Trophoblast cell (in vitro differentiated cells and primary cell): ENCODE measurements at regions not wholly inside any gene's neighbourhood (a gene's known extent, or its start where the extent isn't known, plus 50 kb on each side); places are given as distances from the start of the nearest gene placed in this dataset.

Experiments
- DNase-seq, 2 donors: peaks; one replicate each; pipeline ENCODE4 v3.0.0-alpha.2; 2016
- H2AFZ ChIP-seq: 2 replicates; pipeline ENCODE4 v1.6.1; 2013; ENCODE audit warnings: low read length, moderate library complexity, mild to moderate bottlenecking; ENCODE audit not compliant: insufficient read depth, poor library complexity
- H2AK5ac ChIP-seq: 2 replicates; pipeline ENCODE4 v1.6.1; 2013; ENCODE audit warnings: mild to moderate bottlenecking, low read length
- H2BK120ac ChIP-seq: 2 replicates; pipeline ENCODE4 v1.6.1; 2013; ENCODE audit warnings: low read length, mild to moderate bottlenecking, moderate library complexity; ENCODE audit not compliant: insufficient read depth, poor library complexity
- H2BK12ac ChIP-seq: 2 replicates; pipeline ENCODE4 v1.6.1; 2013; ENCODE audit warnings: mild to moderate bottlenecking, low read length, moderate library complexity
- H2BK5ac ChIP-seq: 2 replicates; pipeline ENCODE4 v1.6.1; 2013; ENCODE audit warnings: low read length, low read depth, moderate library complexity, mild to moderate bottlenecking; ENCODE audit not compliant: poor library complexity
- H3K14ac ChIP-seq: 2 replicates; pipeline ENCODE4 v1.6.1; 2013; ENCODE audit warnings: mild to moderate bottlenecking, low read length
- H3K18ac ChIP-seq: 2 replicates; pipeline ENCODE4 v1.6.1; 2013; ENCODE audit warnings: mild to moderate bottlenecking, low read length
- H3K23ac ChIP-seq: 2 replicates; pipeline ENCODE4 v1.6.1; 2013; ENCODE audit warnings: low read length
- H3K27ac ChIP-seq: 2 replicates; pipeline ENCODE4 v1.5.1; 2013; ENCODE audit warnings: low read depth, mild to moderate bottlenecking, inconsistent platforms, low read length, moderate library complexity
- H3K27me3 ChIP-seq: 2 replicates; pipeline ENCODE4 v1.6.1; 2013; ENCODE audit warnings: inconsistent platforms, mild to moderate bottlenecking, low read length, moderate library complexity; ENCODE audit not compliant: insufficient read depth
- H3K36me3 ChIP-seq, 2 experiments: 1 replicate in 1 of 2; 2 replicates in 1 of 2; pipeline ENCODE4 v1.6.1; 2013; ENCODE audit warnings: low read length in 2 of 2, mild to moderate bottlenecking in 2 of 2, moderate library complexity in 1 of 2; ENCODE audit not compliant: insufficient read depth in 2 of 2, control insufficient read depth in 1 of 2
- H3K4ac ChIP-seq: 2 replicates; pipeline ENCODE4 v1.6.1; 2013; ENCODE audit warnings: low read depth, mild to moderate bottlenecking, low read length, moderate library complexity
- H3K4me1 ChIP-seq, 2 experiments: 1 replicate in 1 of 2; 2 replicates in 1 of 2; pipeline ENCODE4 v1.6.1; 2013; ENCODE audit warnings: low read length in 2 of 2, mild to moderate bottlenecking in 2 of 2, moderate library complexity in 1 of 2; ENCODE audit not compliant: insufficient read depth in 2 of 2, control insufficient read depth in 1 of 2
- H3K4me2 ChIP-seq: 2 replicates; pipeline ENCODE4 v1.6.1; 2013; ENCODE audit warnings: inconsistent platforms, mild to moderate bottlenecking, low read length, moderate library complexity
- H3K4me3 ChIP-seq: 2 replicates; pipeline ENCODE4 v1.5.1; 2013; ENCODE audit warnings: mild to moderate bottlenecking, low read depth, low read length, inconsistent platforms
- H3K79me1 ChIP-seq: one replicate; pipeline ENCODE4 v1.6.1; 2013; ENCODE audit warnings: low read length
- H3K79me2 ChIP-seq: 2 replicates; pipeline ENCODE4 v1.6.1; 2013; ENCODE audit warnings: low read length, mild to moderate bottlenecking; ENCODE audit not compliant: control insufficient read depth, insufficient read depth, poor library complexity
- H3K9ac ChIP-seq: 2 replicates; pipeline ENCODE4 v1.6.1; 2013; ENCODE audit warnings: mild to moderate bottlenecking, low read length
- H3K9me3 ChIP-seq: 2 replicates; pipeline ENCODE4 v1.6.1; 2013; ENCODE audit warnings: low read depth, mild to moderate bottlenecking, control low read depth, inconsistent platforms, low read length; ENCODE audit not compliant: insufficient read depth
- H4K12ac ChIP-seq: 2 replicates; pipeline ENCODE4 v1.6.1; 2013; ENCODE audit warnings: low read depth, mild to moderate bottlenecking, low read length, moderate library complexity
- H4K8ac ChIP-seq: 2 replicates; pipeline ENCODE4 v1.6.1; 2013; ENCODE audit warnings: low read depth, mild to moderate bottlenecking, low read length, moderate library complexity
- H4K91ac ChIP-seq: one replicate; pipeline ENCODE4 v1.6.1; 2013; ENCODE audit warnings: low read depth, mild to moderate bottlenecking, low read length, moderate library complexity
- WGBS: extraction: QIAGEN DNeasy Blood & Tissue Kit; methylation state at CpG from one replicate; pipeline ENCODE4 v1.1.7; 2013; ENCODE audit warnings: missing lambda C conversion rate; ENCODE audit not compliant: insufficient read length, insufficient coverage; ENCODE audit errors: extremely low coverage; 5-methylcytosine and 5-hydroxymethylcytosine counted together

DNA sequence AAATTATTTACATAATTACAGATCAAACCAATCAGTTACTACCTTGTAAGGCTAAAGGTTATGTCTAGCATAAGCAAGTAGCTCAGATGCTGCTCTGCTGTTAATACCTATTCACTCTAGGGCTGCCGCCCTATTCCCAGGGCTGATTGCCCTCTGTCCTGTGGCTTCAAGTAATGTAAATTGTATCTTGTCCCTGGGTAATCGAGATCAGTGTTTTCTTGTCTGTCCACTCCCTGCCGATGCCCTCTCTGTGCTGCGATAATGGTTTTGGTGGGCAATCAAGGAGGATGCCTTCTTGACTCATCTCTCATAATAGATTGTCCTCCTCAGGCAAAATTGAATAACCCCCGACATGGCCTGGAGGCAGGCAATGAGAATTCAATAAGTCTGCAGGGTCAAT, 641.0 kb upstream of the PITX2 start:
- Histone ChIP-seq H3K4me2 (no peak overlapping the region), H3K79me1 (no peaks in the 10 kb centered on the region), H3K4me3 (no peak overlapping the region), H3K4ac (no peak overlapping the region), H4K91ac (no peak overlapping the region), H3K36me3 (no peaks in the 10 kb centered on the region), H3K27me3 (no peaks in the 10 kb centered on the region), H2AFZ (no peak overlapping the region), H3K18ac (no peak overlapping the region), H3K79me2 (no peaks in the 10 kb centered on the region), H3K23ac (no peak overlapping the region), H3K4me1 (no peaks in the 10 kb centered on the region), H2AK5ac (no peak overlapping the region), H2BK12ac (no peak overlapping the region), H3K9me3 (no peaks in the 10 kb centered on the region), H4K8ac (no peak overlapping the region), H2BK5ac (no peak overlapping the region), H4K12ac (no peak overlapping the region), H3K9ac (no peak overlapping the region), H3K27ac (no peak overlapping the region), H3K14ac (no peak overlapping the region), H2BK120ac (no peak overlapping the region)
- DNase-seq: no peak
- WGBS: no CpG with 5 or more reads among the region's 5 CpGs

DNA sequence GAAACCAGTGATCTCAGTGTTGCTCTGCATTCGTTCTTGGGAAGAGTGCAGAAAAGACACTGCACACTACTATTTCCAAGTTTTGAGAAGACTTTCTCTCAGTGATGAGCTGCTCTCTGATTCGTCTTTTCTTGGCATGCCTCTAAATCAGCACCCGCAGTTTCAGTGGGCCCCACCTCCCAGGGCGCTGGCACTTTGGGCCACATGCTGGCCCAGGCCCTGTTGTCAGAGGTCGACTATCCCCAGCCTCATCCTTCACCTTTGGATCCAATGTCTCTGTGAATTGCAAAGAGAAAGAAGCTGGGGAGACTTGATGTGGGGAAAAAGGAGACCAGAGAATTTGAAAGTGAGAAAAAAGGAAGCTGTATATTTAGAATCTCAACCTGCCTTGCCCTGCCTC, 644.1 kb upstream of the PITX2 start:
- Histone ChIP-seq H3K18ac (no peak overlapping the region), H3K79me1 (no peaks in the 10 kb centered on the region), H3K4ac (no peak overlapping the region), H3K27ac (no peak overlapping the region), H3K4me2 (no peak overlapping the region), H3K14ac (no peak overlapping the region), H2BK120ac (no peak overlapping the region), H2BK12ac (no peak overlapping the region), H4K8ac (no peak overlapping the region), H3K23ac (no peak overlapping the region), H2BK5ac (no peak overlapping the region), H3K79me2 (no peaks in the 10 kb centered on the region), H4K12ac (no peak overlapping the region), H3K9me3 (no peaks in the 10 kb centered on the region), H2AK5ac (no peak overlapping the region), H2AFZ (no peak overlapping the region), H4K91ac (no peak overlapping the region), H3K27me3 (no peaks in the 10 kb centered on the region), H3K36me3 (no peaks in the 10 kb centered on the region), H3K9ac (no peak overlapping the region), H3K4me1 (peaks cover 0 to 3% of the 10 kb centered on the region in 2 experiments), H3K4me3 (no peak overlapping the region)
- DNase-seq: no peak
- no CpG with 5 or more reads among the region's 5 CpGs for WGBS

DNA sequence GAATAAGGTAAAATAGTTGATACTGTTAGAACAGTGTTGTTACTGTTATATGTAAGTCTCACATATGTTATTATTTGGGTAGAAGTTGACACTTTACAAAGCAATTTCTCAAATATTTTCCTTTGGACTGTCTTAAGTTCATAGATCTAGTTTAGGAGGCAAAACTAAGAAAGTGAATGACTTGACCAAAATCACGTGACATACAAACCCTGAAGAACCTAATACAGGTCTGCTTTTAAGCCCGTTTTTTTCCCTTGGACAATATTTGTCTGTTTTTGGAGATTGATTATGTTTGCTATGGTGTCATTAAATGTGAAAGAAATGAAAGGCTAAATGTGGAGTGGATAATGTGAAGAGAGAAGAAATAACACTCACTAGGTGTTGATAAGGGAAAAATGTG, 644.9 kb upstream of the PITX2 start:
- Histone ChIP-seq H4K12ac (no peak overlapping the region), H3K18ac (no peak overlapping the region), H3K9ac (no peak overlapping the region), H3K23ac (no peak overlapping the region), H2BK120ac (no peak overlapping the region), H3K4me3 (no peak overlapping the region), H2AK5ac (no peak overlapping the region), H3K4me2 (no peak overlapping the region), H3K14ac (no peak overlapping the region), H2BK5ac (no peak overlapping the region), H2AFZ (no peak overlapping the region), H2BK12ac (no peak overlapping the region), H3K4me1 (peaks cover 0 to 3% of the 10 kb centered on the region in 2 experiments), H4K91ac (no peak overlapping the region), H3K79me2 (no peaks in the 10 kb centered on the region), H3K27ac (no peak overlapping the region), H4K8ac (no peak overlapping the region), H3K36me3 (no peaks in the 10 kb centered on the region), H3K4ac (no peak overlapping the region), H3K79me1 (no peaks in the 10 kb centered on the region), H3K9me3 (no peaks in the 10 kb centered on the region), H3K27me3 (no peaks in the 10 kb centered on the region)
- no peak for DNase-seq
- WGBS: no CpG with 5 or more reads among the region's 2 CpGs

DNA sequence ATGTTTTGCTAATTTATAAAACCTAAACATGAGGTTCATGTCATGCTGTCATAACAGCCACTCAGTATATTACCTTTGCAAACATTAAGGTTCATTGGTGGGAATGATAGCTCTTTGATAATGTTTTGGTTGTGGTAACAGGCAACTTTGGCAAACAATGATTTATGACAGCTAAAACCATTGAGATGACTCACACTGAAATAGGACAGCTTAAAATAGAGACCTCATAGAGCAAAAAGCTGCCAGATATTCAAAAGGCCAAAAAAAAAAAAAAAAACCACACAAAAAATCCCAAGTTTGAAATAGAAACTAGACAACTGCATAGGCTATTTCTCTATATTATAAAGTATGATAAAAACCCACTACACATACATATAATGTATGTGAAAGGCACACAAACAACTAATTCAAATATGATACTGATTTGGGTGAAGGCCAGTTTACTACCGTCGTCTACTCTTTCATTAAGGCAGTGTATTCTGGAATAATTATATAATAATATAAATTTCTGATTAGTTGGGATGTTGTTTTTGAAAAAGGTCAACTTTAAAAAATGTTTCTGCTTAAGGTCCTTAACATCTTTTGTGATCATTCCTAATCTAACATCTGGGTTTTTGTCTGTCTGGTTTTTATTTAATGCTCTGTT, 646.0 kb upstream of the PITX2 start:
- no CpG with 5 or more reads among the region's 2 CpGs for WGBS
- Histone ChIP-seq H3K18ac (no peak overlapping the region), H3K79me1 (no peaks in the 10 kb centered on the region), H2AFZ (no peak overlapping the region), H4K91ac (no peak overlapping the region), H3K36me3 (no peaks in the 10 kb centered on the region), H3K4ac (no peak overlapping the region), H3K4me3 (no peak overlapping the region), H4K12ac (no peak overlapping the region), H3K9ac (no peak overlapping the region), H2BK5ac (no peak overlapping the region), H3K4me2 (no peak overlapping the region), H3K14ac (no peak overlapping the region), H3K23ac (no peak overlapping the region), H2BK12ac (no peak overlapping the region), H2BK120ac (no peak overlapping the region), H3K79me2 (no peaks in the 10 kb centered on the region), H4K8ac (no peak overlapping the region), H2AK5ac (no peak overlapping the region), H3K9me3 (no peaks in the 10 kb centered on the region), H3K27ac (no peak overlapping the region), H3K4me1 (peaks cover 0 to 3% of the 10 kb centered on the region in 2 experiments), H3K27me3 (no peaks in the 10 kb centered on the region)
- DNase-seq: no peak
